GM12875 (cell line): ENCODE measurements at regions not wholly inside any gene's neighbourhood (a gene's known extent, or its start where the extent isn't known, plus 50 kb on each side); places are given as distances from the start of the nearest gene placed in this dataset.

Experiments used
- H3K4me3 ChIP-seq: one replicate; pipeline ENCODE4 v1.5.1; 2011; ENCODE audit warnings: low read depth, low read length, control low read depth
- CTCF ChIP-seq: IDR thresholded peaks from 2 replicates; pipeline ENCODE4 v1.5.1; 2011; ENCODE audit warnings: low read depth, mild to moderate bottlenecking, control low read depth, inconsistent platforms, low read length, moderate library complexity, borderline replicate concordance; ENCODE audit not compliant: insufficient read depth

DNA sequence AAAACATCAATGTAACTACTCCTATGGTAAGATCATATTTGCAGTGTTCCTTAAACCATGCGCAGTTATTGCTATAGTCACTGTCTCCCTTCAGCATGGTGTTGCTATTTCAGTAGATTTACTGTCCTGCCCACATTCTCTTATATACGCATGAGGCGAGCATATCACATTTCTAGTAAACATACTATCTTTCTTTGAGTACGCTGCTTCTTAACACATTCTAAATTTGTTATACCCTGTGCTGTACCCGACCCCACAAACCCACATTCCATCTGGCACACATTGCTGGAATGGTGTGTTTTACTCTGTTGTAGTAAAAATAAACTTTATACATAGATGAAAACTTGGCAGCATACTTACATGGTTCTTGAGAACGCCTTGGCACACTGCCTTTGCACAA, 163.3 kb downstream of the QPCT start:
- H3K4me3 ChIP-seq = no peak overlapping the region
- no peak for TF ChIP-seq CTCF

GRCh38 chr2:37512971-37513370, 158.5 kb downstream of the CDC42EP3 start:
- no peak overlapping the region for H3K4me3 ChIP-seq
- no peak for TF ChIP-seq CTCF

- H3K4me3 ChIP-seq = no peak overlapping the region
- no peak for TF ChIP-seq CTCF
Observed at GRCh38 chr2:37523814-37524362, 147.6 kb downstream of the CDC42EP3 start.

DNA sequence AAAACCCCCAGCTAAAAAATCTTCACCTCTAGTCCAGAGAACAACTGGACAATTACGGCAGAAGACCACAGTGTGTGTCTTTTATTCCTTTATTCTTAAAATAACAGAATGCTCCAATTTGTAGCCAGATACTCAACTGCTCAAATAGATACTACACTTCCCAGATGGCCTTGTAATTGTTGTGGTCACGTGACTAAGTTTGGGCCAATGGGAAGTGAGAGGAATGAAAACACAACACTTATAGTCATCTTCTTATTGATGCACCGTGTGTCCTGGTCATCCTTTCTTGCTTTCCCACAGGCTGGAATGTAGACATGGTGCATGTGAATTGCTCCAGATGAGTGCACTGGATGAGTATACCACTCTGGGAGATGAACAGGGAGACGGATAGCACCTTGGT, 145.1 kb downstream of the CDC42EP3 start:
- no peak for TF ChIP-seq CTCF
- H3K4me3 ChIP-seq = no peak overlapping the region

DNA sequence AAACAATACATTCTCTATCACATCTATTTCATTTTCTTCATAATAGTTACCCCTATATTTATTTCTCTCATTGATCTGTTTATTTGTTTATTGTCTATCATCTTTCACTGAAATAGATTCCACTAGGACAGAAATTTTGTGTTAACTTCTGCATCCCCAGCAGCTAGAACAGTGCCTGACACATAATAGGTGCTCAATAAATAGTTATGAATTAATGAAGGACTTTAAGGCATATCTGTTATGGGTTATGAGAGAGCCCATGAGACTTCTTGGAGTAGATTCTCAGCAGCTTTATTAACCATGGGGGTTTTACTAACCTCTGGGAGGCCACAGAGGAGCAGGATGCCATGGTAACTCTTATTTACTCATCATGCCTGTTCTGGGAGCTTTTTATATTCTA, 144.6 kb downstream of the CDC42EP3 start:
- no peak for TF ChIP-seq CTCF
- no peak overlapping the region for H3K4me3 ChIP-seq

DNA sequence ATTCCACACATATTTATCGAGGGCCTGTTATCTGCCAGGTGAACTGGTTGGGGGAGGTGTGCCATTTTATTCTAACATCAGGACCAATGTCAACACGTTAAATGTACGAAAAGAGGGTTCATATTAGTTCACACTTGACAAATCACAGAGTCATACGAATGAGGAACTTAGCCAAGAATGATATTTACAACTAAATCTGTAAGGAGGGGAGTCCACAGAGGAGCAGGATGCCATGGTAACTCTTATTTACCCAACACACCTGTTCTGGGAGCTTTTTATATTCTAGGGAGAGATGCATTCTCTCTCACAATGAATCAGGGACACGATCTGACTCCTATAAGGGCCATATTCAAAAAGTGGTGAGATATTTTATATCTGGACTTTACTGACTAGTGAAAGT, 144.1 kb downstream of the CDC42EP3 start:
- no peak for TF ChIP-seq CTCF
- H3K4me3 ChIP-seq = no peak overlapping the region

DNA sequence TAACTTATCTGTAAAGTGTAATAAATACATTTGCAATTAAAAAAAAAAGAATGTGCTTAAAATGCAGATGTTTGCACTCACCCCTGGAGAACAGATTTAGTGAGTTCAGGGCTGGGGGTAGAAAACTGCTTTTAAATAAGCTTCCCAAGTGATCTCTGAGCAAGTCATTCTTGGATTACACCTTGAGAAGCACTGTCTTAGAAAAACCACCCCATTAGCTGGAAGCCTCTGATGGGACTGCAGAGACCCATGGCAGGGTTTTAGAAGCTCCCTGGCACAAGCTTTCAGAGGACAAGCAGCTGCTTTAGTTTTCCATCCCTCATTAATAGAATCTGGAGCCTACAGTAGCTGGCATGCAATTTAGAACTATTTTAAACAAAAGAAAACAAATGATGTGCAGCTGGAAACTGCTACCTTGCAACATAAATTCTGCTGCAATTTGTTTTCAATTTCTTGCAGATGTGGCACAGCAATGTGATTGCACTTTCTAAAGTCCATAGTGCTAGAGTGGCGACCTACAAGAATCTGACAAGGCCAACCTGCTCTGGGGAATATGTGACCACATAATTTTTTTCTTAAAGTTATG, 141.5 kb downstream of the CDC42EP3 start:
- H3K4me3 ChIP-seq = no peak overlapping the region
- no peak for TF ChIP-seq CTCF
